Caco-2 (cell line): ENCODE measurements at regions not wholly inside any gene's neighbourhood (a gene's known extent, or its start where the extent isn't known, plus 50 kb on each side); places are given as distances from the start of the nearest gene placed in this dataset.
A peak's percentile ranks its signal among the peaks of the same experiment; 100 is the strongest.

Source experiments
- BruUV-seq: library from RNA; stranded (reverse); fragments of 400-500 nt; replicated peaks from 2 replicates; lab custom pipeline; 2021; lab: Mats Ljungman, UMichigan
- CTCF ChIA-PET: fragments of 300-600 bp; sonication (Branson Sonifier 250); formaldehyde crosslinking; loops from one replicate; lab custom pipeline; 2022; ENCODE audit warnings: antibody characterized with exemption; lab: Charles Lee
- POLR2A ChIA-PET: fragments of 300-600 bp; sonication (Branson Sonifier 250); formaldehyde crosslinking; loops from one replicate; lab custom pipeline; 2022; ENCODE audit warnings: antibody characterized with exemption; lab: Charles Lee
- DNase-seq, 2 experiments: peaks; one replicate each; pipeline versions ENCODE4 v3.0.0 to v3.0.0-alpha.2; 2020 to 2022
- H3K27me3 ChIP-seq: replicated peaks from 2 replicates; pipeline ENCODE4 v1.6.0; 2011; ENCODE audit warnings: low read length; ENCODE audit not compliant: control insufficient read depth, insufficient read depth
- H3K36me3 ChIP-seq: 2 replicates; pipeline ENCODE4 v1.5.1; 2011; ENCODE audit warnings: low read length; ENCODE audit not compliant: control insufficient read depth, insufficient read depth
- H3K4me1 ChIP-seq: fragments of 250-450 bp; sonication (Bioruptor Pico); 2 replicates; pipeline ENCODE4 v1.5.1; 2020; ENCODE audit warnings: mild to moderate bottlenecking
- H3K4me3 ChIP-seq: 2 replicates; pipeline ENCODE4 v1.5.1; 2011; ENCODE audit warnings: low read depth, mild to moderate bottlenecking, control low read depth, low read length
- H3K9me3 ChIP-seq: fragments of 250-450 bp; sonication (Bioruptor Pico); 2 replicates; pipeline ENCODE4 v1.5.1; 2020; ENCODE audit warnings: mild to moderate bottlenecking, moderate library complexity
- H3K27ac Mint-ChIP-seq: one replicate; pipeline ENCODE4 v1.8.0; 2022; ENCODE audit warnings: mixed read lengths; ENCODE audit not compliant: unreplicated experiment
- H3K27me3 Mint-ChIP-seq: one replicate; pipeline ENCODE4 v1.8.0; 2022; ENCODE audit warnings: mixed read lengths; ENCODE audit not compliant: insufficient read depth, unreplicated experiment
- H3K36me3 Mint-ChIP-seq: one replicate; pipeline ENCODE4 v1.8.0; 2022; ENCODE audit warnings: mild to moderate bottlenecking, mixed read lengths; ENCODE audit not compliant: insufficient read depth, unreplicated experiment
- H3K4me1 Mint-ChIP-seq: one replicate; pipeline ENCODE4 v1.8.0; 2022; ENCODE audit warnings: low read depth, mixed read lengths; ENCODE audit not compliant: unreplicated experiment
- H3K4me3 Mint-ChIP-seq: one replicate; pipeline ENCODE4 v1.8.0; 2022; ENCODE audit warnings: mild to moderate bottlenecking, moderate library complexity, mixed read lengths; ENCODE audit not compliant: unreplicated experiment
- H3K9me3 Mint-ChIP-seq: one replicate; pipeline ENCODE4 v1.8.0; 2022; ENCODE audit warnings: mixed read lengths; ENCODE audit not compliant: unreplicated experiment
- CTCF ChIP-seq, 2 experiments: fragments of 200-600 bp in 1 of 2; IDR thresholded peaks; 1 replicate in 1 of 2; 2 replicates in 1 of 2; pipeline versions ENCODE4 v1.5.1 to v1.8.0; 2011 to 2022; ENCODE audit warnings: antibody characterized with exemption in 1 of 2, control low read depth in 1 of 2, inconsistent platforms in 1 of 2, low read depth in 1 of 2, low read length in 1 of 2, mild to moderate bottlenecking in 1 of 2, moderate library complexity in 1 of 2; ENCODE audit not compliant: insufficient read depth in 1 of 2, severe bottlenecking in 1 of 2, unreplicated experiment in 1 of 2
- intact Hi-C: fragments of 100-400 bp; cut with micrococcal nuclease; formaldehyde crosslinking; loops from one replicate; pipeline ENCODE4 v1.10.0; 2022; ENCODE audit not compliant: unreplicated experiment

GRCh38 chr2:60368456-60368855 lies 185.0 kb downstream of the BCL11A start:
- H3K4me1 ChIP-seq, result peaks cover 30% of the 10 kb centered on the region
- TF ChIP-seq CTCF (IDR thresholded peaks at IDR 0.05; ENCODE audit: insufficient read depth in 1 of 2, low read depth in 1 of 2, low read length in 1 of 2, severe bottlenecking in 1 of 2, unreplicated experiment in 1 of 2), result no peak
- DNase-seq, result no peak
- no peaks in the 10 kb centered on the region for H3K9me3 ChIP-seq
- ChIA-PET CTCF (no interaction called here), POLR2A (no interaction called here)
- no peaks in the 10 kb centered on the region for H3K36me3 ChIP-seq
- H3K27me3 ChIP-seq, result no peaks in the 10 kb centered on the region
- H3K27me3 Mint-ChIP-seq, result no peaks in the 10 kb centered on the region
- H3K36me3 Mint-ChIP-seq, result no peaks in the 10 kb centered on the region
- no peak overlapping the region for H3K27ac Mint-ChIP-seq
- intact Hi-C loops, result loop anchor here (5.0 kb wide), 1 partner anchor 276 kb away; no protein-coding TSS in a partner anchor
- H3K4me3 ChIP-seq, result no peak overlapping the region
- no TSS peak for BruUV-seq
- no peak overlapping the region for H3K4me3 Mint-ChIP-seq
- peaks cover 30% of the 10 kb centered on the region for H3K4me1 Mint-ChIP-seq
- peaks cover 12% of the 10 kb centered on the region for H3K9me3 Mint-ChIP-seq

DNA sequence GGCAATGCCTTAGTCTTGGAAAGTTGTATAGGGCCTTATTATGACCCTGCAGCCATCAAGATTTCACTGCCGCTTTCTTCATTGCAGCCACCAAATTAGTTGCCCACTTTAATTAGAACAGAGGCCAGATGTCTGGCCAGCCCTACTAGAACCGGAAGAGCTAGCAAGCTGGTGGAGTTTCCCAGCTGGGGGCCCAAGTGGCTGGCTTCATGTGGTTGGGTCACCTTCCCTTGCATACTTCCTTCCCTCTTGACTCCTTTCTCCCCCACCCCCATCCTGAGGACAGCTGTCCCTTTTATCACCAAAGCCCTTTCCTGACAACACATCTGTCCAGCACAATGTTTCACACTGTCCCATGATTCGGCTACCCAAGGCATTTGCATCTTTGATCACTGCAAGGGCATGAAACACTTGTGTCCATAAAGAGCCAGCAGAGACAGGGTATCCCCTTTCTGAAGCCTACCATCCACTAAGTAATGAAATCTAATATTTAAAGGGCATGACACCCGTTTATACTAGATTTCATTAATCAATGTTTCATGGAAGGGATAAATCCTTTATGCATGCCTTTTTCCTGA lies 187.2 kb downstream of the BCL11A start:
- Histone ChIP-seq H3K9me3 (no peaks in the 10 kb centered on the region), H3K4me1 (peaks cover 30% of the 10 kb centered on the region), H3K36me3 (no peaks in the 10 kb centered on the region), H3K4me3 (no peak overlapping the region), H3K27me3 (no peaks in the 10 kb centered on the region)
- CTCF ChIA-PET, result no interaction called here
- Mint-ChIP-seq H3K4me3 (peak overlapping the region; percentile 55), H3K27ac (peak overlapping the region; percentile 91), H3K4me1 (peaks cover 30% of the 10 kb centered on the region), H3K36me3 (no peaks in the 10 kb centered on the region), H3K9me3 (peaks cover 24% of the 10 kb centered on the region), H3K27me3 (no peaks in the 10 kb centered on the region)
- TF ChIP-seq CTCF (IDR thresholded peaks at IDR 0.05; ENCODE audit: insufficient read depth in 1 of 2, low read depth in 1 of 2, low read length in 1 of 2, severe bottlenecking in 1 of 2, unreplicated experiment in 1 of 2), result no peak
- no TSS peak for BruUV-seq
- no peak for DNase-seq
- intact Hi-C loops, result loop anchor here (5.0 kb wide), 1 partner anchor 274 kb away; no protein-coding TSS in a partner anchor
- POLR2A ChIA-PET, result no interaction called here

DNA sequence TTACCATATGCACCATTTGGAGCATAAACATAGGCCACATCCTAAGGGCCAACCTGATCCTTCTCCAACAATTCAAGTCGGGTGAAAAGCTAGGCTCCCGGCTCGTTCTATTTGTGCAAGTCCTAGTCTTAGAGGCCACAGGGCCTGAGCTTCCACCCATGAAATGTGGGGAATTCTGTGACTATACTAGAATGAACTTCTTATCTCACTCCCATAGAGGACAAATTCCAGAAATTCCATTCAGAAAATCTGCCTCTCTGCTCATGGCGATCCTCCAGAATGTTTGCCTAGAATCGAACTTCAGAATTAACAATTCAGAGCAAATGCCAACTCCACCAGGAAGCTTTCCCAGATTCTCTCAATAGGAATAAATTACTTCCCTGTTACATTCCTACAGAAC lies 187.9 kb downstream of the BCL11A start:
- BruUV-seq, result no TSS peak
- DNase-seq, result peak; percentile 56 to 78
- Histone ChIP-seq H3K4me3 (no peak overlapping the region), H3K4me1 (peaks cover 30% of the 10 kb centered on the region), H3K27me3 (no peaks in the 10 kb centered on the region), H3K9me3 (no peaks in the 10 kb centered on the region), H3K36me3 (no peaks in the 10 kb centered on the region)
- intact Hi-C loops, result loop anchor here (1.0 to 5.0 kb wide), 2 partner anchors 28 to 273 kb away; no protein-coding TSS in a partner anchor
- Mint-ChIP-seq H3K27me3 (no peaks in the 10 kb centered on the region), H3K27ac (peak overlapping the region; percentile 91), H3K4me3 (peak overlapping the region; percentile 55), H3K4me1 (peaks cover 30% of the 10 kb centered on the region), H3K9me3 (peaks cover 24% of the 10 kb centered on the region), H3K36me3 (no peaks in the 10 kb centered on the region)
- no peak for TF ChIP-seq CTCF (IDR thresholded peaks at IDR 0.05; ENCODE audit: insufficient read depth in 1 of 2, low read depth in 1 of 2, low read length in 1 of 2, severe bottlenecking in 1 of 2, unreplicated experiment in 1 of 2)
- ChIA-PET CTCF (interaction anchor here (0.6 kb wide), 2 partner anchors 11 to 75 kb away, joined by 3 read pairs; no protein-coding TSS in a partner anchor), POLR2A (no interaction called here)
